T-helper 2 cell (primary cell): ENCODE measurements at regions not wholly inside any gene's neighbourhood (a gene's known extent, or its start where the extent isn't known, plus 50 kb on each side); places are given as distances from the start of the nearest gene placed in this dataset.
A peak's percentile ranks its signal among the peaks of the same experiment; 100 is the strongest.

ENCODE experiments used
- DNase-seq, 5 experiments: peaks; one replicate each; pipeline versions ENCODE4 v3.0.0 to v3.0.0-alpha.2; 2012 to 2022

- no peak for DNase-seq
Observed at GRCh38 chr2:20150110-20150706, 74.7 kb downstream of the SDC1 start.

- DNase-seq, result no peak
Observed at GRCh38 chr2:20149703-20150030, 75.3 kb downstream of the SDC1 start.

DNA sequence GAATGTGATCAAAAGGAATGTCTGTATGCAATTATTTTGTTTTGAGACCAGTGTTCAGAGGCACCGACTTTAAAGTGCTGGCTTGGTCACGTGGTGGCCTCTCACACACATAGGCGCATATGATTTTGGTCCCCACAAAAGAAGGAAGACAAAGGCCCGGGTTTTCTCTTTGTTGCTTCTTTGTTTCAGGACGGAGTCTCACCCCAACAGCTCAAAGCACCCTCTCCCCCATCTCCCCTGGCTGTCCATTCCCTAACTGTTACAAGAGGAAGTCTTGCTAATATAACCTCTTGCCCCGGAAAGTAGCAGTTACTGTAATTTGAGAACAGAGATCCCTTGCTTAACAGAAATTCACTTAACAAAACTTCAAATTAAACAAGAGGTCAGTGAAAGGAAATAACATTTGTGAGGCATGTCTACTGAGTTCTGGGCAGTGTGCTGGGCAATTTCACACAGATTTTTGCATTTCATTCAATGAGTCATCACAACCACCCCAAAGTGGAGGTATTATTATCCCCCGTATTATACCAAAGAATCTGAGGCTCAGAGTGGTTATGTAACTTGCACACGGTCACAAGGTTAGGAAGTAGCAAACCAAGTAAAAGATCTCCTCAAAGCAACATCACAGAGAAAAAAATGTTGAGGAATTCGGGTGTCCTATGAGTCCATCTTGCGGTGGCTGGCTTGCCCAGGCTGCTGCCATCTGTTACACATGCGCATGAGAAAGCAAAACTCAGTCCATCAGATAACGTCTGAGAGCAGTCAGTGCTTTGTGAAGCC lies 75.8 kb downstream of the SDC1 start:
- DNase-seq, result no peak

GRCh38 chr2:20148426-20148922 lies 76.5 kb downstream of the SDC1 start:
- no peak for DNase-seq

GRCh38 chr2:20147351-20147750 lies 77.6 kb downstream of the SDC1 start:
- DNase-seq, result no peak

DNA sequence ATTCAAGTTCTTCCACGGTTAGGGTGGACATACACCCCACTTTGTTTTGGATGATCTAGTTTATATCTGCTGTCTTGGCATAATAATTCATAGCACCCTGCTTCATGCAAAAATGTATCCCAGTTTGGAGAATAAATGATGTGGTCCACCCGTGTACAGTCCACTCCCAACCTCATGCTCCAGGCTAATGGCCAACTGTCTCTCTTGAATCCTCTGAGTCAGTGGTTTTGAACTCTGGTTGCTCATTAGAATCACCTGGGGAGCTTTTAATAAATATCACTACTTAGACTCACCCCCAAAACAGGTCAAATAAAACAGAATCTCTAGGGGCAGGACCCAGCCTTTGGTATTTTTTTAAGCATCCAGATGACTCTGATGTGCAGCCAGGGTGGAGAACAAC lies 78.5 kb downstream of the SDC1 start:
- DNase-seq, result no peak

- DNase-seq, result no peak
Observed at GRCh38 chr2:20145497-20146193, 79.3 kb downstream of the SDC1 start.

DNA sequence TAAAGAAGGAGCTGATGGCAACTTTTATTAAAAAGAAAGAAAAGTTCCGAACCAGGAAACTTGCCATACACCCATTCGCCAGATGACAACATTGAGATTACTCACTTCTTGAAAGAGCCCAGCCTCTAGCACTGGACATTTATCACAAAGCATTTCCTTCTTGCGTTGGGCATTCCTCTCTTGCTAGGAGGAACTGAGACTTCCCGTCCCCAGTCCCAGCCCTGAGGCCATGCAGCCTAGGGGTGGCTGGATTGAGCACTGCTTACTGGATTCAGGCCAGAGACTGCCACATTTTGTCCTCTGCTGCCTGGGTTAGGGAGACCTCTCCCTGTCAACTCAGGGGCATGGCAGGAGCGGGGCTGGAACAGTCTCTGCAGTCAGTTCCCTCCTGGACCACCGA lies 80.1 kb downstream of the SDC1 start:
- no peak for DNase-seq

DNA sequence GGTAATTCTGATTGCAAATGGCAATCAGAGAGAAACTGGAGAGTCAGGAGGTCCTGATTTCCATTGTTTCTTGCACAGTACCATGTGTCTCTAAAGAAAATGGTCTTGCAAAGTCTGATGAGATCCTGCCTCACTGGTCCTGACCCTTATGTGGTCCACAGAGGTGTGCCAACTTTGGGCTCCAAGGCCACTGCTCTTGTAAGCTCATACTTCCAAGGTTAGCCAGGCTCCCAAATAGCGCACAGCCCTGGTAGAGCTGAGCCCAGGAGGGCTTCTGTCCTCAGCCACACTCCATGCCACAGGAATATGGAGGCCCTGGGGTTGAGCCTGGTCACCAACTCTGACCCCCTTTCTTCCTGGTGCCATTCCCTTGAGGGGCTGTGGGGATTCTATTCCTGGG lies 80.7 kb downstream of the SDC1 start:
- DNase-seq, result no peak

GRCh38 chr2:20143263-20143662 lies 81.7 kb downstream of the SDC1 start:
- no peak for DNase-seq

DNA sequence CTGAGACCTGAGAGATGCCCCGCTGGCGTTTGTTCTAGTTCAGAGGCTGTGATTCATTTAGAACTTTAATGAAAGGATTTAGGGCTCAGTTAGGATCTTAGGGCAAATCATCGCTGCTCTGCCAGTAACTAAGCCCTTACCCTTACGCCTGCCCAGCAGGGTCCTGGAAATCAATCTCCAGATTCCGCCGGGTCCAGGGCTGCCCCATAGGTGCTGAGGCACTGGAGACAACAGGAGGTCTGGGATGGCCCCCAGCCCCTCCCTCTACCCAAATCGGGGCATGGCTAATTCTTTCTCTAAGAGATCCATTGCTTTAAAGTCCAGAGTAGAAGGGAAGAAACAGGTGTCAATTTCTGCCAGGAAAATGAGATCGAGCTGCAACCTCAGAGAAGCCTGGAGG lies 83.1 kb downstream of the SDC1 start:
- DNase-seq, result no peak

DNA sequence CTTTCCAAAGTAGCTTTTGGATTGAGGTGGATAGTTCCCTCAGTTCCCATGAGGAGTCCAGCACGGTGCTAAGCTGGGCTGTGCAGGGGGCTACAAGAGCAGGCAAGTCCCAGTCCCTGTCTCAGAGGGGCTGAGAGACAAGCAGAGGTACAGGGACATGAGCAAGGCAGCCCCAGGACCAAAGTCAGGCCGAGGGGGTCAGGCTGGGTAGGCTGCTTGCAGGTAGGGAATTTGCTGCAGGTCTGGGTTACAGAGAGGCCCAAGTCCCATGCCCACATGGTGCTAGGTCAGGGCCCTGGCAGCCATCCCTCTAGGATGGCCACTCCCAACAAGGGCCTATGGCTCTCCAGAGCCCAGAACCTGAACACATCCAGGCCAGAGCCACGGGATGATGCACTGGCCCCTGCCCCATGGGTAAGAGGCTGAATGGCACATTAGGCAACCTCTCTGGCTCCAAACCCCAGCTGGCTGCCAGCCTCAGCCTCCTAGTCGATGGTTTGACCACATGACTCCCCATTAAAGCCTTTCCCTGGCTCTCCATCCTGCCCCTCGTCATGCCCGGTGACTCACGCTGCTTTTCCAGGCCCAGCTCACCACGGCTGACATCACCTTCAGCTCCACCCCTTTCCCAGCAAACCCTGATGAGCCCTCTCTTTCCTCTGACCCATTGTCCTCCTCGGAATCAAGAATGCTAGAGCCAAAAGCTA lies 83.7 kb downstream of the SDC1 start:
- DNase-seq, result no peak

DNA sequence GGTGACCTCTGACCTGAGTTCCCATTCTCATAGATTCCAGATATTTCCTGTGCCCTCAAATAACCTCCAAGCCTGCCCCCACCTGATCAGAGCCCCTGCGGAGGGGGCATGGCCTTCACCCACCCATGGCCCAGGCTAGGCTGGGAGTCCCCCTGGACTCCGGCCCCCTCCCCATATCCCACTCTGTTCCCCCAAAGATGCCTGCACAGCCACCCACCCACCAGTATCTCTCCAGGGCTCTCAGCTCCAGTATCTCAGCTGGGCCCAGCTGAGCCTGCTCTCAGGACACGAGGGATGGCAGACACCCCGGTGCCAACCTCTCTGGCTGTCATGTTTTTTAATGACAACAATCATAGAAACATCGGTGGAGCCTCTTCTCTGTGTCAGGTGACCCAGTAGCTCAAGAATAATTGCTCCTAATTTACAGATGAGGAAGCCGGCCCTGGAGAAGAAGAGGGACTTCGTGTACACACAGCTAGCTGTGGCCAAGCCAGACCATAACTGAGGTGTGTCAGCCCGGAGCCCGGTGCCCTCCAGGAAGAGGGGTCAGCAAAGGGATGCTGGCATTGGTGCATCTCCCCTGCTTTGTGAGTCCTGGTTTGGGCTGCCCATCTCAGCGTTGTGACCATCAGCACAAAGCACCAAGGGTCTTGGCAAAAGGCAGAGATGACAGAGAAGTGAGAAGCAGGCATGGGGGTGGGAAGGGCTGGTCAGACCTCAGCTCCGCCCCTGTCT lies 84.4 kb downstream of the SDC1 start:
- DNase-seq, result no peak

DNA sequence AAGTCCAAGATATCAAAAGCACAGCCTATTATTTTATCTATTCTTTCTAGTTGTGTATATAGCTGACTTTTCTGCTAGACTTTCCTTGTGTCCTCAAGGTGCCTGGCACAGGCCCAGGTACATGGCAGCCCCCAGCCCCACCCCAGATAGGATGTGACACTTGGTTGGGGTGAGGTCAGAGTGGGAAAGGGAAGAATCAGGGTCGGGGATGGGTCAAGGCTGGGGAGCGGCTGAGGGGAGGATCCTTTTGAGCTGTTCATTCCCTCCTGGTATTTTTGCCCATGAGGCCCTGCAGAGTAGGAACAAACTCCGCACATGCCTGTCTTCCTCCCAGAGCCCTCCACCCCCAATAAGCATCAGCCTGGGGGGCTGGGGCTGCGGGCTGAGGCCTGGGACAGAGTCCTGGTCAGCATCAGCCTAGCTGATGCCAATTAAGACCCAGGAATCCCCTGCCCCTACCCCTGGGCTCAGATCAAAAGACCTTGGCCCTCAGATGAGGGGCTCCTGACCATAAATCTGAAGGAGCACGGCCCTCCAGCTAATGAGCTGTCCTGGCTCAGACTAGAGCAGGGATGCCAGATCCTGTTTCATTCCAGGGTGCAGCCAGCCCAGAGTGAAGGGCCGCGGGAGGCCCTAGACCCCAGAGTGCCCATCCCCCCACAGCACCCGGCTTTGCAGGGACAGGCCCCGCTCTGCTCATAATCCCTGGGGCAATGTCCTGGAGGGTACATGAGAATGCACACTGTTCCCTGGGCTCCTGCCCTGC lies 85.3 kb downstream of the SDC1 start:
- DNase-seq, result no peak

- no peak for DNase-seq
Observed at GRCh38 chr2:20138696-20139095, 86.2 kb downstream of the SDC1 start.

- no peak for DNase-seq
Observed at GRCh38 chr2:20137884-20138283, 86.5 kb upstream of the LAPTM4A start.

DNA sequence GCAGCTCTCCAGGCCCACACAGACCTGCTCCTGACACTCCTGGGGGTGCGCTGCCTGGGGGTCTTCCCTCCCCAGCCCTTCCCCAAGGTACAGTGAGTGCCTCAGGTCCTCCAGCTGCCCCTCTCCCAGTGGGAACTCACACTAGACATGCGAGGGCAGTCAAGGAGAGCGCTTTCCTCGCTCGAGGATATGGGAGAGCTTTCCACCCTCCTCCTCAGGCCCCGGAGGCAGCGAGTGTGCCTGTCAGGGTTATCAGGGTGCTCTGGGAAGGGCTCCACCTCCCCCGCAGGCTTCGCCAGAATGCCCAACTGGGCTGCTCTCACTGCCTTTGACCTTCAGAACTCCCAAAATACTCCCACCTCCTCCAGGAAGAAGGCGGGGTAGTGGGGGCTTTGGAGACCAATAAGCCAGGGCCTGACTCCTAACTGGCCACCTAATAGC lies 85.7 kb upstream of the LAPTM4A start:
- DNase-seq, result no peak

- DNase-seq, result no peak
Observed at GRCh38 chr2:20136149-20136548, 84.7 kb upstream of the LAPTM4A start.

DNA sequence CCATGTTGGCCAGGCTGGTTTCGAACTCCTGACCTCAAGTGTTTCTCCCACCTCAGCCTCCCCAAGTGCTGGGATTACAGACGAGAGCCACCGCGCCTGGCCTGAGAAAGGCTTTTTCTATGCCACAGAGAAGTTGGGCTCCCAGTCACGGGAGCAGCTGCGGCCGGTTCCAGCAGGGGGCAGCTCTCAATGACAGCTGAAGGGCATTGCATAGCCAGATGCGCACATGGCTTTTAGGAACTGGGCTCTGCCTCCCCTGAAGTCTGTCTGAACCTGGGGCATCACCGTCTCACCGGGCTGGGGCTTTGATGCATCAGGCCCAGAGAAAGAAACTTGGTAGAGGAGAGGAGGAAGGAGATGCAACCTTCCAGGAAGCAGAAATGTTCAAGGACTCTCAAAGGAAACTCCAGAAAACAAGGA lies 84.2 kb upstream of the LAPTM4A start:
- peak in 2 of 5 experiments; percentile 13 to 40 for DNase-seq

- DNase-seq, result no peak
Observed at GRCh38 chr2:20132990-20133535, 81.6 kb upstream of the LAPTM4A start.
